MCF 10A (cell line): ENCODE measurements at regions not wholly inside any gene's neighbourhood (a gene's known extent, or its start where the extent isn't known, plus 50 kb on each side); places are given as distances from the start of the nearest gene placed in this dataset.

Source experiments
- BruUV-seq: library from RNA; stranded (reverse); fragments of 400-500 nt; replicated peaks from 2 replicates; lab custom pipeline; 2021; lab: Mats Ljungman, UMichigan
- CTCF ChIA-PET: fragments of 300-600 bp; sonication (Branson Sonifier 250); formaldehyde crosslinking; extraction: SDS; loops from one replicate; lab custom pipeline; 2021; ENCODE audit warnings: antibody characterized with exemption, inconsistent platforms; lab: Yijun Ruan, JAX
- POLR2A ChIA-PET: fragments of 300-600, 350-650 bp; sonication (Branson Sonifier 250); formaldehyde crosslinking; extraction: SDS; loops from one replicate; lab custom pipeline; 2020; ENCODE audit warnings: antibody characterized with exemption, inconsistent platforms; lab: Yijun Ruan, JAX
- DNase-seq: peaks from one replicate; pipeline ENCODE4 v3.0.0-alpha.2; 2018; ENCODE audit not compliant: unreplicated experiment
- H3K27ac Mint-ChIP-seq: one replicate; pipeline ENCODE4 v1.8.0; 2022; ENCODE audit warnings: mild to moderate bottlenecking, low read depth, mixed read lengths; ENCODE audit not compliant: unreplicated experiment
- H3K27me3 Mint-ChIP-seq: one replicate; pipeline ENCODE4 v1.8.0; 2022; ENCODE audit warnings: mixed read lengths; ENCODE audit not compliant: insufficient read depth, unreplicated experiment
- H3K36me3 Mint-ChIP-seq: one replicate; pipeline ENCODE4 v1.8.0; 2022; ENCODE audit warnings: mild to moderate bottlenecking, moderate library complexity, mixed read lengths; ENCODE audit not compliant: insufficient read depth, unreplicated experiment
- H3K4me1 Mint-ChIP-seq: one replicate; pipeline ENCODE4 v1.8.0; 2022; ENCODE audit warnings: mixed read lengths; ENCODE audit not compliant: insufficient read depth, unreplicated experiment
- H3K4me3 Mint-ChIP-seq: one replicate; pipeline ENCODE4 v1.8.0; 2022; ENCODE audit warnings: mild to moderate bottlenecking, moderate library complexity, mixed read lengths; ENCODE audit not compliant: unreplicated experiment
- H3K9me3 Mint-ChIP-seq: one replicate; pipeline ENCODE4 v1.8.0; 2022; ENCODE audit warnings: mixed read lengths; ENCODE audit not compliant: unreplicated experiment
- CTCF ChIP-seq: fragments of 200-600 bp; IDR thresholded peaks from one replicate; pipeline ENCODE4 v1.8.0; 2022; ENCODE audit warnings: antibody characterized with exemption, mild to moderate bottlenecking; ENCODE audit not compliant: unreplicated experiment
- intact Hi-C: fragments of 100-400 bp; cut with micrococcal nuclease; formaldehyde crosslinking; loops from 2 replicates; pipeline ENCODE4 v1.14.1; 2022

DNA sequence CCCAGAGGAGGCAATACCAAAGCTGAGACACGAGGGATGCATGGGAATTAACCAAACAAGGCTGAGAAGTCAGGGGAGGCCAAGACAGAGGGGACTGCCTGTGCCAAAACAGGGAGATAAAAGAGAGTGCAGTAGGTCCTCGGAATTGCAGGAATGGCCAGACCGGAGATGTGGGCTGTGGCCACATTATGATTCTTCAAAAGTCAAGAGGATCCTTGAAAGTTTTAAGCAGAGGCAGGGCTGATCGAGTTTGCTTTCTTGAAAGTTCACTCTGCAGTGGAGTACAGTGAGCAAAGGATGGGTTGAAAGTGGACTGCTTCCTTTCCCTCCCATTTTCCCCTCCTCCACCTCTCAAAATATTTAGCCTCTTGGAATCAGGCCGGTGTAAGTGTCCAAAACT lies 73.9 kb upstream of the ADAMTS9 start:
- Mint-ChIP-seq H3K9me3 (no peaks in the 10 kb centered on the region), H3K36me3 (no peaks in the 10 kb centered on the region), H3K4me1 (no peaks in the 10 kb centered on the region), H3K27me3 (no peaks in the 10 kb centered on the region), H3K27ac (no peak overlapping the region), H3K4me3 (no peak overlapping the region)
- ChIA-PET CTCF (no interaction called here), POLR2A (no interaction called here)
- TF ChIP-seq CTCF, result no peak
- no peak for DNase-seq
- BruUV-seq, result no TSS peak
- intact Hi-C loops, result no loop called here

DNA sequence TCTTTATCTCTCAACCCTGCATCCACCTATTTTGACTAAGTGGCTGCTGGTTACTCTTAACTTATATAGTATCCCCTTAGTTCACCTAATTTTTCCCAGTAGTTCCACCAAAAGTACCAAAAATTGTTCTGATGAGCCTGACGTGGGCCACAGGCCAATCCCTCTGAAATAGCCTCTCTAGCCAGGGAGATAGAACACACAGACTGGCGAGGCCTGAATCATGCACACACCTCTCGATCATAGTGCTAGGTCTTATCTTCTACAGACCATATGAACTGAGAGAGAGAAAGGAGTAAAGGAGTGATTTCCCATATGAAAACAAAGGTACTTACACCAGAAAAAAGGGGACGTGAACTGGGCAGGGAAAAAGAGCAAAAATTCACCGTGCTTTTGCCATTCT lies 72.5 kb upstream of the ADAMTS9 start:
- Mint-ChIP-seq H3K9me3 (no peaks in the 10 kb centered on the region), H3K27ac (no peak overlapping the region), H3K4me3 (no peak overlapping the region), H3K4me1 (no peaks in the 10 kb centered on the region), H3K27me3 (no peaks in the 10 kb centered on the region), H3K36me3 (no peaks in the 10 kb centered on the region)
- ChIA-PET CTCF (interaction anchor here (1.5 kb wide), 1 partner anchor 14 kb away, joined by 7 read pairs; no protein-coding TSS in a partner anchor), POLR2A (no interaction called here)
- TF ChIP-seq CTCF, result no peak
- intact Hi-C loops, result no loop called here
- DNase-seq, result no peak
- no TSS peak for BruUV-seq

DNA sequence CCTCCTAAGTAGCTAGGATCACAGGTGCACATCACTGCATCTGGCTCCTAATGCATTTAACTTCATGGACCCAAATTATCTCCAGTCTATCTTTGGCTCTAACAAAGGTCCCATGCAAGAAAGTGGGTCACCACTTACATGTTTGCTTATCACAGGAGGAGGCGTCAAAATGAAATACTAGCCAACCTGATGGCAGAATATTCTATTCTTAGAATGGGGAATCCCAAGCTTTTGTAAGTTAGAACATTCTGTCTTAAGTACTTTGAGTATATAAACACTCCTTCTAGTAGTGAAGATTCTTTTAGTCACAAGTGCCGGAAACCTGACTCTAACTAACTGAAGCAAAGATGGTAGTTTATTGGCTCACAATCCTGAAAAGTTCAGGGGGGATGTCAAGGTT lies 72.0 kb upstream of the ADAMTS9 start:
- no peak for TF ChIP-seq CTCF
- H3K36me3 Mint-ChIP-seq, result no peaks in the 10 kb centered on the region
- no peaks in the 10 kb centered on the region for H3K27me3 Mint-ChIP-seq
- ChIA-PET POLR2A (no interaction called here), CTCF (interaction anchor here (1.1 to 1.5 kb wide), 2 partner anchors 15 to 40 kb away, joined by 3 to 7 read pairs; no protein-coding TSS in a partner anchor)
- H3K4me3 Mint-ChIP-seq, result no peak overlapping the region
- no peaks in the 10 kb centered on the region for H3K9me3 Mint-ChIP-seq
- H3K4me1 Mint-ChIP-seq, result no peaks in the 10 kb centered on the region
- no peak for DNase-seq
- intact Hi-C loops, result no loop called here
- BruUV-seq, result no TSS peak
- no peak overlapping the region for H3K27ac Mint-ChIP-seq

- no peaks in the 10 kb centered on the region for H3K27me3 Mint-ChIP-seq
- intact Hi-C loops, result no loop called here
- H3K4me3 Mint-ChIP-seq, result no peak overlapping the region
- POLR2A ChIA-PET, result interaction anchor here (0.7 kb wide), 1 partner anchor 459 kb away, joined by 3 read pairs; no protein-coding TSS in a partner anchor
- no peaks in the 10 kb centered on the region for H3K36me3 Mint-ChIP-seq
- no peak for DNase-seq
- BruUV-seq, result no TSS peak
- TF ChIP-seq CTCF, result no peak
- CTCF ChIA-PET, result interaction anchor here (0.6 kb wide), 1 partner anchor 223 kb away, joined by 3 read pairs; no protein-coding TSS in a partner anchor
- H3K27ac Mint-ChIP-seq, result no peak overlapping the region
- H3K9me3 Mint-ChIP-seq, result no peaks in the 10 kb centered on the region
- no peaks in the 10 kb centered on the region for H3K4me1 Mint-ChIP-seq
These were observed 68.7 kb upstream of the ADAMTS9 start for GRCh38 chr3:64756398-64756986.
